ENCODE measurements at regions not wholly inside any gene's neighbourhood (a gene's known extent, or its start where the extent isn't known, plus 50 kb on each side); places are given as distances from the start of the nearest gene placed in this dataset.

GRCh38 chr2:125004106-125004800, 979.2 kb downstream of the CNTNAP5 start:
- TF ChIP-seq, protein P1, sequence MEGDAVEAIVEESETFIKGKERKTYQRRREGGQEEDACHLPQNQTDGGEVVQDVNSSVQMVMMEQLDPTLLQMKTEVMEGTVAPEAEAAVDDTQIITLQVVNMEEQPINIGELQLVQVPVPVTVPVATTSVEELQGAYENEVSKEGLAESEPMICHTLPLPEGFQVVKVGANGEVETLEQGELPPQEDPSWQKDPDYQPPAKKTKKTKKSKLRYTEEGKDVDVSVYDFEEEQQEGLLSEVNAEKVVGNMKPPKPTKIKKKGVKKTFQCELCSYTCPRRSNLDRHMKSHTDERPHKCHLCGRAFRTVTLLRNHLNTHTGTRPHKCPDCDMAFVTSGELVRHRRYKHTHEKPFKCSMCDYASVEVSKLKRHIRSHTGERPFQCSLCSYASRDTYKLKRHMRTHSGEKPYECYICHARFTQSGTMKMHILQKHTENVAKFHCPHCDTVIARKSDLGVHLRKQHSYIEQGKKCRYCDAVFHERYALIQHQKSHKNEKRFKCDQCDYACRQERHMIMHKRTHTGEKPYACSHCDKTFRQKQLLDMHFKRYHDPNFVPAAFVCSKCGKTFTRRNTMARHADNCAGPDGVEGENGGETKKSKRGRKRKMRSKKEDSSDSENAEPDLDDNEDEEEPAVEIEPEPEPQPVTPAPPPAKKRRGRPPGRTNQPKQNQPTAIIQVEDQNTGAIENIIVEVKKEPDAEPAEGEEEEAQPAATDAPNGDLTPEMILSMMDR (IDR thresholded peaks at IDR 0.05), result no peak
- TF ChIP-seq POLR2A (IDR thresholded peaks at IDR 0.05) (no peak), POLR2AphosphoS5 (IDR thresholded peaks at IDR 0.05) (no peak)
